ENCODE measurements at regions not wholly inside any gene's neighbourhood (a gene's known extent, or its start where the extent isn't known, plus 50 kb on each side); places are given as distances from the start of the nearest gene placed in this dataset.

GRCh38 chr2:212930556-212931260, 220.7 kb downstream of the IKZF2 start:
- no peaks in the 10 kb centered on the region for H3K9me3 ChIP-seq
- H3K9ac ChIP-seq, result no peak overlapping the region
- no peak overlapping the region for H3K4me3 ChIP-seq (ENCODE audit: low read depth in 2 of 2, low read length in 1 of 2)
- H4K20me1 ChIP-seq (ENCODE audit: insufficient read depth), result no peaks in the 10 kb centered on the region
- no peaks in the 10 kb centered on the region for H3K9me2 ChIP-seq
- POLR2A ChIA-PET, result no interaction called here
- DNase-seq, result no peak
- CTCF ChIA-PET, result interaction anchor here (1.7 kb wide), 1 partner anchor 10 kb away, joined by 4 read pairs; no protein-coding TSS in a partner anchor
- no peak overlapping the region for H3K27ac ChIP-seq (ENCODE audit: low read depth in 2 of 2, low read length in 1 of 2)
- no peaks in the 10 kb centered on the region for H3K27me3 ChIP-seq (ENCODE audit: insufficient read depth)
- H3K4me1 ChIP-seq (ENCODE audit: control insufficient read depth in 1 of 2, insufficient read depth in 2 of 2, low read depth in 1 of 2, low read length in 1 of 2), result no peaks in the 10 kb centered on the region
- no peaks in the 10 kb centered on the region for H3K36me3 ChIP-seq (replicated peaks in 1 of 2; ENCODE audit: control insufficient read depth in 1 of 2, insufficient read depth in 2 of 2, low read length in 1 of 2)
- no peaks in the 10 kb centered on the region for H3F3A ChIP-seq (replicated peaks; ENCODE audit: insufficient read depth)
- H3K4me2 ChIP-seq, result no peak overlapping the region
- no peak for TF ChIP-seq GATA2 (CRISPR knock-in tag; IDR thresholded peaks at IDR 0.05)
- TF ChIP-seq USF1 (IDR thresholded peaks at IDR 0.05; ENCODE audit: borderline replicate concordance, low read depth), result no peak
- TF ChIP-seq MEF2A (IDR thresholded peaks at IDR 0.05; ENCODE audit: borderline replicate concordance, low read depth), result no peak
- TF ChIP-seq USF2 (IDR thresholded peaks at IDR 0.05; ENCODE audit: borderline replicate concordance, low read depth, low read length), result no peak
- no peak for TF ChIP-seq SMC3 (IDR thresholded peaks at IDR 0.05; ENCODE audit: low read depth, low read length)
- TF ChIP-seq TEAD4 (IDR thresholded peaks at IDR 0.05; ENCODE audit: borderline replicate concordance, insufficient read depth), result no peak
- no peak for TF ChIP-seq CTCF (IDR thresholded peaks at IDR 0.05)
- no peak for TF ChIP-seq ELF1 (IDR thresholded peaks at IDR 0.05)
- no peak for TF ChIP-seq YY1 (IDR thresholded peaks at IDR 0.05; ENCODE audit: low read depth)
- no peak for TF ChIP-seq FOXM1 (IDR thresholded peaks at IDR 0.05; ENCODE audit: low read depth)
- WGBS (ENCODE audit: low lambda C conversion rate), result 88% methylated on average over 1 of the region's 1 CpG
- no peak overlapping the region for H2AFZ ChIP-seq (ENCODE audit: low read depth)
- no peaks in the 10 kb centered on the region for H3K79me2 ChIP-seq (ENCODE audit: insufficient read depth)

- WGBS (ENCODE audit: low lambda C conversion rate), result 93% methylated on average over 3 of the region's 3 CpGs
- Histone ChIP-seq H3K4me2 (no peak overlapping the region), H3K4me1 (ENCODE audit: control insufficient read depth in 1 of 2, insufficient read depth in 2 of 2, low read depth in 1 of 2, low read length in 1 of 2) (no peaks in the 10 kb centered on the region), H3K9ac (no peak overlapping the region), H3F3A (replicated peaks; ENCODE audit: insufficient read depth) (no peaks in the 10 kb centered on the region), H3K27ac (ENCODE audit: low read depth in 2 of 2, low read length in 1 of 2) (no peak overlapping the region), H3K4me3 (ENCODE audit: low read depth in 2 of 2, low read length in 1 of 2) (no peak overlapping the region), H3K79me2 (ENCODE audit: insufficient read depth) (no peaks in the 10 kb centered on the region), H2AFZ (ENCODE audit: low read depth) (no peak overlapping the region), H3K36me3 (replicated peaks in 1 of 2; ENCODE audit: control insufficient read depth in 1 of 2, insufficient read depth in 2 of 2, low read length in 1 of 2) (no peaks in the 10 kb centered on the region), H4K20me1 (ENCODE audit: insufficient read depth) (no peaks in the 10 kb centered on the region), H3K9me2 (no peaks in the 10 kb centered on the region), H3K27me3 (ENCODE audit: insufficient read depth) (no peaks in the 10 kb centered on the region), H3K9me3 (no peaks in the 10 kb centered on the region)
- no peak for DNase-seq
- ChIA-PET POLR2A (no interaction called here), CTCF (interaction anchor here (1.7 kb wide), 1 partner anchor 10 kb away, joined by 4 read pairs; no protein-coding TSS in a partner anchor)
- TF ChIP-seq TAF1 (IDR thresholded peaks at IDR 0.05; ENCODE audit: borderline replicate concordance, low read depth, low read length), result no peak
- no peak for TF ChIP-seq FOXM1 (IDR thresholded peaks at IDR 0.05; ENCODE audit: low read depth)
- no peak for TF ChIP-seq IRF3 (IDR thresholded peaks at IDR 0.05; ENCODE audit: low read depth, low read length)
- no peak for TF ChIP-seq MAX (IDR thresholded peaks at IDR 0.05; ENCODE audit: low read depth)
- no peak for TF ChIP-seq PBX3 (IDR thresholded peaks at IDR 0.05)
- no peak for TF ChIP-seq FOXJ3 (CRISPR knock-in tag; IDR thresholded peaks at IDR 0.05)
- TF ChIP-seq TCF12 (IDR thresholded peaks at IDR 0.05), result no peak
- no peak for TF ChIP-seq SMC3 (IDR thresholded peaks at IDR 0.05; ENCODE audit: low read depth, low read length)
- TF ChIP-seq FOSL2 (IDR thresholded peaks at IDR 0.05; ENCODE audit: borderline replicate concordance, low read depth), result no peak
- no peak for TF ChIP-seq ZBTB33 (IDR thresholded peaks at IDR 0.05; ENCODE audit: borderline replicate concordance, low read depth)
Observed at GRCh38 chr2:212929971-212930370, 221.4 kb downstream of the IKZF2 start.
